ENCODE measurements at regions not wholly inside any gene's neighbourhood (a gene's known extent, or its start where the extent isn't known, plus 50 kb on each side); places are given as distances from the start of the nearest gene placed in this dataset.

DNA sequence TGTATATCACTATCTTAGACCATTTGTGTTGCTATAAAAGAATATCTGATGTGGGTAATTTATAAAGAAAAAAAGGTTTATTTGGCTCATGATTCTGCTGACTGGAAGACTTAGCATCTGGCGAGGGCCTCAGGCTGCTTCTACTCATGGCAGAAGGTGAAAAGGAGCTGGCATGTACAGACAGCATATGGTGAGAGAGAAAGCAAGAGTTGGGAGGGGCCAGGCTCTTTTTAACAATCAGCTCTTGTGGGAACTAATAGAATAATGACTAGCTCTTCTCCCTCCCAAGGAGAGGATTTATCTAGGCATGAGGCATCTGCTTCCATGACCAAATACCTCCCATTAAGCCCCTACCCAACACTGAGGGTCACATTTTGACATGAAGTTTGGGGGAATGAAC lies 130.2 kb upstream of the SV2C start:
- TF ChIP-seq, protein P1, sequence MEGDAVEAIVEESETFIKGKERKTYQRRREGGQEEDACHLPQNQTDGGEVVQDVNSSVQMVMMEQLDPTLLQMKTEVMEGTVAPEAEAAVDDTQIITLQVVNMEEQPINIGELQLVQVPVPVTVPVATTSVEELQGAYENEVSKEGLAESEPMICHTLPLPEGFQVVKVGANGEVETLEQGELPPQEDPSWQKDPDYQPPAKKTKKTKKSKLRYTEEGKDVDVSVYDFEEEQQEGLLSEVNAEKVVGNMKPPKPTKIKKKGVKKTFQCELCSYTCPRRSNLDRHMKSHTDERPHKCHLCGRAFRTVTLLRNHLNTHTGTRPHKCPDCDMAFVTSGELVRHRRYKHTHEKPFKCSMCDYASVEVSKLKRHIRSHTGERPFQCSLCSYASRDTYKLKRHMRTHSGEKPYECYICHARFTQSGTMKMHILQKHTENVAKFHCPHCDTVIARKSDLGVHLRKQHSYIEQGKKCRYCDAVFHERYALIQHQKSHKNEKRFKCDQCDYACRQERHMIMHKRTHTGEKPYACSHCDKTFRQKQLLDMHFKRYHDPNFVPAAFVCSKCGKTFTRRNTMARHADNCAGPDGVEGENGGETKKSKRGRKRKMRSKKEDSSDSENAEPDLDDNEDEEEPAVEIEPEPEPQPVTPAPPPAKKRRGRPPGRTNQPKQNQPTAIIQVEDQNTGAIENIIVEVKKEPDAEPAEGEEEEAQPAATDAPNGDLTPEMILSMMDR (IDR thresholded peaks at IDR 0.05; ENCODE audit: low read depth, low read length) = no peak
- TF ChIP-seq EZH2phosphoT487 (IDR thresholded peaks at IDR 0.05; ENCODE audit: low read depth) = no peak

All from OCI-LY3 (cell line).